ENCODE measurements at regions not wholly inside any gene's neighbourhood (a gene's known extent, or its start where the extent isn't known, plus 50 kb on each side); places are given as distances from the start of the nearest gene placed in this dataset.

- TF ChIP-seq, protein P1, sequence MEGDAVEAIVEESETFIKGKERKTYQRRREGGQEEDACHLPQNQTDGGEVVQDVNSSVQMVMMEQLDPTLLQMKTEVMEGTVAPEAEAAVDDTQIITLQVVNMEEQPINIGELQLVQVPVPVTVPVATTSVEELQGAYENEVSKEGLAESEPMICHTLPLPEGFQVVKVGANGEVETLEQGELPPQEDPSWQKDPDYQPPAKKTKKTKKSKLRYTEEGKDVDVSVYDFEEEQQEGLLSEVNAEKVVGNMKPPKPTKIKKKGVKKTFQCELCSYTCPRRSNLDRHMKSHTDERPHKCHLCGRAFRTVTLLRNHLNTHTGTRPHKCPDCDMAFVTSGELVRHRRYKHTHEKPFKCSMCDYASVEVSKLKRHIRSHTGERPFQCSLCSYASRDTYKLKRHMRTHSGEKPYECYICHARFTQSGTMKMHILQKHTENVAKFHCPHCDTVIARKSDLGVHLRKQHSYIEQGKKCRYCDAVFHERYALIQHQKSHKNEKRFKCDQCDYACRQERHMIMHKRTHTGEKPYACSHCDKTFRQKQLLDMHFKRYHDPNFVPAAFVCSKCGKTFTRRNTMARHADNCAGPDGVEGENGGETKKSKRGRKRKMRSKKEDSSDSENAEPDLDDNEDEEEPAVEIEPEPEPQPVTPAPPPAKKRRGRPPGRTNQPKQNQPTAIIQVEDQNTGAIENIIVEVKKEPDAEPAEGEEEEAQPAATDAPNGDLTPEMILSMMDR (IDR thresholded peaks at IDR 0.05): no peak
- TF ChIP-seq ZFX (IDR thresholded peaks at IDR 0.05; ENCODE audit: borderline replicate concordance): no peak
These were observed 87.4 kb upstream of the SLC38A2 start for GRCh38 chr12:46459861-46460545.
